ENCODE measurements at regions not wholly inside any gene's neighbourhood (a gene's known extent, or its start where the extent isn't known, plus 50 kb on each side); places are given as distances from the start of the nearest gene placed in this dataset.

- no peak for DNase-seq
Measured at GRCh38 chr5:107213025-107213424, 457.7 kb downstream of the EFNA5 start.

- DNase-seq = no peak
Measured at GRCh38 chr5:107211630-107212029, 459.1 kb downstream of the EFNA5 start.

GRCh38 chr5:107208867-107209266 lies 461.9 kb downstream of the EFNA5 start:
- no peak for DNase-seq

- no peak for DNase-seq
Measured at GRCh38 chr5:107204413-107204812, 466.3 kb downstream of the EFNA5 start.

- no peak for DNase-seq
Measured at GRCh38 chr5:107203243-107203642, 467.5 kb downstream of the EFNA5 start.

- no peak for DNase-seq
Measured at GRCh38 chr5:107199756-107200155, 471.0 kb downstream of the EFNA5 start.

DNA sequence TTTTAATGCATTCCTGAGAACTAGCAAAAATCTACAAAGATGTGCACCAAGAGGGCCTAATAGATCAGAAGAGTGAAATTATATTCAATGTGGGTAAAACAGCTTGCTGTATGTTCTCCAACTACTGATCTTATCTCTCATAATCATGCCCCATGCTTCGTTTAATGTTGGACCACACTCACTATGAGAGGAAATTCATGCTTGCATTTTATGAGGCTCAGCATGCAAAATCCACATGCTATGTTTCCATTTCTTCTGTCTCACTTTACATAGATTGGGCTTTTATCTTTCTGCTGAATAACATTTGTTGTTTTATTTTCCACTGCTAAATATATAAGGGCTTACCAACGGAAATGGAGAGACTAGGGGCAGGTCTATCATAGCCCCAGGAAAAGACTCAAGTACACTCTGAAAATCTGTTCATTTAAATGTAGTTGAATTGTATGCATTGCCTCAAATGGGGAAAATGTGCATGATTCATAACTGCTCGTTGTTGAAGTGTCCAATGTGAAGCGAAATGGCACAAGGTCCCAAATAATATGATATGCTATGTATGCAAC lies 474.2 kb downstream of the EFNA5 start:
- DNase-seq = no peak

GRCh38 chr5:107195890-107196395 lies 474.8 kb downstream of the EFNA5 start:
- DNase-seq = no peak

GRCh38 chr5:107184871-107185270 lies 485.9 kb downstream of the EFNA5 start:
- DNase-seq = no peak

- no peak for DNase-seq
Measured at GRCh38 chr5:107184066-107184465, 486.7 kb downstream of the EFNA5 start.

DNA sequence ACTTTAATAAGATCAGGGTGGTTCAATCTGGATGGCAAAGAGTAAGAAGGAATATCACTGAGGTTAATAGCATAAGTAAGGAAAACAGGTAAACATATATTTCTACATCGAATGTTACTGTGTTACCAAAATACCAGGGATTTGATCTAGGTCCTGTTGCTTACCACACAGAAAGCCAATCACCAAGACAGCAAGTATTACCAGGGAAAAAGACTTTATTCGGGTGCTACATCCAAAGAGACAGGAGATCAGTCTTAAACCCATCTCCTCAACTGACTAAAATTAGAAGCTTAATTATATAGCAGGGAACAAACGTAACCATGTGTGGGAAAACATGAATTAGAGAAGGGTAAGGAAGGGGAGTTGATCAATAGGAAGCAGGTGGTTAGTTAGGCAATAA lies 500.1 kb downstream of the EFNA5 start:
- no peak for DNase-seq

GRCh38 chr5:107169867-107170266 lies 500.9 kb downstream of the EFNA5 start:
- DNase-seq = no peak

GRCh38 chr5:107168848-107169752 lies 501.6 kb downstream of the EFNA5 start:
- DNase-seq = no peak

GRCh38 chr5:107168086-107168485 lies 502.7 kb downstream of the EFNA5 start:
- DNase-seq = no peak

DNA sequence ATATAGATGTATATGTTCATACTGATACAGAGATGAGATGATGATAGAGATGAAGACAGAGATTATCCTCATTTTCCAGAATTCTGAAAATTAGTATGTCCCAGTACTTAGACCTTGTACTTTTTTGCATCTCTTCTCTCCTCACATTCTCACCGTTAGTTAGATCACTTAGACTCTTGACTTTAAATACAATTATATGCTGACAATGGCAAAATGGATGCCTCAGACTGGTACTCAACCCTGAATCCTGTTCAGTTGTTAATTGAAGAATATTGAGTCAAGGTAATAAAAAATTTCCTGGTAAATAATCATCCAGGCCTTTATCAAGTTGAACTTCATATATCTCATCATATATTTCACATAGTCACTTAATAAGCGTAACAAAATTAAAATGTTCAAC lies 505.4 kb downstream of the EFNA5 start:
- no peak for DNase-seq

GRCh38 chr5:107157809-107158208 lies 512.9 kb downstream of the EFNA5 start:
- DNase-seq = no peak

GRCh38 chr5:107155707-107156106 lies 515.0 kb downstream of the EFNA5 start:
- DNase-seq = no peak

GRCh38 chr5:107154593-107154992 lies 516.1 kb downstream of the EFNA5 start:
- DNase-seq = no peak

GRCh38 chr5:107153283-107153682 lies 517.5 kb downstream of the EFNA5 start:
- DNase-seq = no peak

GRCh38 chr5:107149243-107150005 lies 521.3 kb downstream of the EFNA5 start:
- DNase-seq = no peak

GRCh38 chr5:107147589-107147988 lies 523.1 kb downstream of the EFNA5 start:
- peak; percentile 30 for DNase-seq

DNA sequence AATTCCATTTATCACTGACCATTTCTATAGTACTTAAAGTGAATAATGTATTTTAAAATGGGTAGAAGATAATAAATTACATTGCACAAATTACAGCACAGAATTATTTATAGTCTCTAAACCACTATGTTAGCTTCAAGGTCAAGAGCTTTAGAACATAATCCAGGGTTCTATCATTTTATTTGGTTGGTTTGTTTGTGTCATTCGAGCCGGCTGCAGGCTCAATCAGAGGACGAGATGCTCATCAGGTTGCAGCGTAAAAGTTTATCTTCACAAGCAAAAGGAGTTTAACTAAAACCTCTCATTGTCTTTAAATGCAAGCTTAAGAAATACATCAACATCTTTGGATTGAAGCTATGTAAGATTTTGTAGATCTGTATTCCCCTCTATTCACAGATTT lies 523.8 kb downstream of the EFNA5 start:
- DNase-seq = no peak

- no peak for DNase-seq
Measured at GRCh38 chr5:107135391-107135790, 535.3 kb downstream of the EFNA5 start.

DNA sequence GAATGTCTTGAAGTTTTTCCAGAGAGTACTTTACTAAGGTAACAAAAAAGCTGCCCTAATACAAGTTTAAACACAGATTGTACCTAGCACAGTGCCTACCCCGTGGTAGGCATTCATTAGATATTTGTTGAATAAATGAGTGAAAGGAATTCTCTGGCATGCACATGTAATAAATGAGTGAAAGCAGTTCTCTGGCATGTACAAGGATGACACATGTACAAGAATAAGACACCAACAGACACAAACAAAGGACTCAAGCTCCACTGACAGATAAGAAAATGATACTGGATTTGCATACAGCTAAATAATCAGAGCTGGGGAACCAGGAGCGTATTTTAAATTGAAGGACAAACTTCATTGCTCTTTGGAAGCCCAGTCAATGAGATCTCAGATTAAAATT lies 535.8 kb downstream of the EFNA5 start:
- no peak for DNase-seq
